GM21786 (cell line): ENCODE measurements at regions not wholly inside any gene's neighbourhood (a gene's known extent, or its start where the extent isn't known, plus 50 kb on each side); places are given as distances from the start of the nearest gene placed in this dataset.
"Not testable (repeated sequence)": the region's sequence is repeated elsewhere in the genome, so short reads cannot be mapped to it uniquely, and the experiment has no call there.

Experiments used
- ATAC-seq: cut with Tn5 transposase; IDR thresholded peaks from one replicate; pipeline ENCODE4 v1.9.1; 2021; ENCODE audit not compliant: unreplicated experiment

- not testable (repeated sequence) for ATAC-seq
Measured at GRCh38 chr12:17564630-17565029, 525.4 kb downstream of the RERGL start.

GRCh38 chr12:17550011-17550410, 540.0 kb downstream of the RERGL start:
- no peak for ATAC-seq

GRCh38 chr12:17540921-17541320, 549.1 kb downstream of the RERGL start:
- no peak for ATAC-seq

GRCh38 chr12:17528394-17528793, 561.6 kb downstream of the RERGL start:
- ATAC-seq = no peak

GRCh38 chr12:17527021-17527420, 563.0 kb downstream of the RERGL start:
- ATAC-seq = no peak

- no peak for ATAC-seq
Measured at GRCh38 chr12:17511369-17511768, 578.6 kb downstream of the RERGL start.

GRCh38 chr12:17507336-17507735, 582.7 kb downstream of the RERGL start:
- ATAC-seq = no peak

GRCh38 chr12:17503742-17504141, 586.3 kb downstream of the RERGL start:
- ATAC-seq = no peak

GRCh38 chr12:17489452-17489851, 600.5 kb downstream of the RERGL start:
- ATAC-seq = no peak

- ATAC-seq = no peak
Measured at GRCh38 chr12:17478908-17479673, 610.9 kb downstream of the RERGL start.

GRCh38 chr12:17470460-17470859, 619.5 kb downstream of the RERGL start:
- ATAC-seq = no peak

- ATAC-seq = no peak
Measured at GRCh38 chr12:17459214-17459613, 630.8 kb downstream of the RERGL start.

GRCh38 chr12:17456486-17456885, 633.5 kb downstream of the RERGL start:
- no peak for ATAC-seq

GRCh38 chr12:17438141-17438540, 651.9 kb downstream of the RERGL start:
- no peak for ATAC-seq

GRCh38 chr12:17416748-17417147, 673.2 kb downstream of the RERGL start:
- ATAC-seq = no peak

- ATAC-seq = no peak
Measured at GRCh38 chr12:17414596-17414995, 675.4 kb downstream of the RERGL start.

GRCh38 chr12:17411662-17412061, 678.3 kb downstream of the RERGL start:
- no peak for ATAC-seq

- no peak for ATAC-seq
Measured at GRCh38 chr12:17388679-17389078, 701.3 kb downstream of the RERGL start.

GRCh38 chr12:17383321-17383720, 706.7 kb downstream of the RERGL start:
- no peak for ATAC-seq

- no peak for ATAC-seq
Measured at GRCh38 chr12:17381211-17381610, 708.8 kb downstream of the RERGL start.

- ATAC-seq = no peak
Measured at GRCh38 chr12:17372508-17372907, 717.5 kb downstream of the RERGL start.

- ATAC-seq = no peak
Measured at GRCh38 chr12:17371491-17372215, 718.3 kb downstream of the RERGL start.
